Sigmoid colon (tissue), 6 donors: ENCODE measurements at regions not wholly inside any gene's neighbourhood (a gene's known extent, or its start where the extent isn't known, plus 50 kb on each side); places are given as distances from the start of the nearest gene placed in this dataset.
"Not testable (repeated sequence)": the region's sequence is repeated elsewhere in the genome, so short reads cannot be mapped to it uniquely, and the experiment has no call there.

Source experiments
- DNase-seq: peaks from one replicate; pipeline ENCODE4 v3.0.0-alpha.2; 2019
- H3K27ac ChIP-seq, 4 donors: fragments of 200-600 bp; sonication (generic); one replicate each; pipeline ENCODE4 v1.5.1; 2016 to 2019; ENCODE audit warnings: mild to moderate bottlenecking in 1 of 4
- H3K27me3 ChIP-seq, 3 donors: fragments of 200-600 bp; sonication (generic); one replicate each; pipeline ENCODE4 v1.5.1; 2019; ENCODE audit warnings: mild to moderate bottlenecking in 1 of 3
- H3K36me3 ChIP-seq, 4 donors: fragments of 200-600 bp; sonication (generic); one replicate each; pipeline ENCODE4 v1.5.1; 2016 to 2019
- H3K4me1 ChIP-seq, 4 donors: fragments of 200-600 bp; sonication (generic); one replicate each; pipeline ENCODE4 v1.5.1; 2017 to 2019
- H3K4me3 ChIP-seq, 4 donors: fragments of 200-600 bp; sonication (generic); one replicate each; pipeline ENCODE4 v1.5.1; 2017 to 2019; ENCODE audit warnings: mild to moderate bottlenecking in 2 of 4, moderate library complexity in 1 of 4
- H3K9me3 ChIP-seq, 4 donors: fragments of 200-600 bp in 3 of 4; sonication (generic) in 3 of 4; one replicate each; pipeline versions ENCODE4 v1.5.1 to v1.6.1; 2013 to 2019
- EP300 ChIP-seq, 4 donors: sonication (generic); formaldehyde crosslinking; IDR thresholded peaks; one replicate each; pipeline ENCODE4 v1.6.1; 2017; ENCODE audit warnings: antibody characterized with exemption in 4 of 4
- POLR2A ChIP-seq, 2 donors: fragments of 450-650 bp; IDR thresholded peaks; one replicate each; pipeline ENCODE4 v1.6.1; 2016; ENCODE audit warnings: antibody characterized with exemption in 2 of 2, mild to moderate bottlenecking in 2 of 2, moderate library complexity in 2 of 2
- POLR2AphosphoS5 ChIP-seq, 4 donors: sonication (generic); formaldehyde crosslinking; IDR thresholded peaks; one replicate each; pipeline ENCODE4 v1.6.1; 2017; ENCODE audit warnings: antibody characterized with exemption in 4 of 4
- WGBS, 2 donors: extraction: QIAGEN DNeasy Blood & Tissue Kit; methylation state at CpG; one replicate each; pipeline ENCODE4 v1.1.7; 2013; 5-methylcytosine and 5-hydroxymethylcytosine counted together
- intact Hi-C: fragments of 100-400 bp; cut with DNase I; formaldehyde crosslinking; loops from one replicate; pipeline ENCODE4 v1.15.1; 2023
- TF ChIP-seq, protein P1 (sequence below), 4 experiments: fragments of 450-650 bp in 3 of 4; fragments of 200-600 bp in 1 of 4; IDR thresholded peaks; one replicate each; pipeline ENCODE4 v1.5.1; 2016 to 2019; ENCODE audit warnings: antibody characterized with exemption in 4 of 4, mild to moderate bottlenecking in 3 of 4, moderate library complexity in 2 of 4
- donor health status: healthy with polysubstance abuse.
- donor health status: healthy.

DNA sequence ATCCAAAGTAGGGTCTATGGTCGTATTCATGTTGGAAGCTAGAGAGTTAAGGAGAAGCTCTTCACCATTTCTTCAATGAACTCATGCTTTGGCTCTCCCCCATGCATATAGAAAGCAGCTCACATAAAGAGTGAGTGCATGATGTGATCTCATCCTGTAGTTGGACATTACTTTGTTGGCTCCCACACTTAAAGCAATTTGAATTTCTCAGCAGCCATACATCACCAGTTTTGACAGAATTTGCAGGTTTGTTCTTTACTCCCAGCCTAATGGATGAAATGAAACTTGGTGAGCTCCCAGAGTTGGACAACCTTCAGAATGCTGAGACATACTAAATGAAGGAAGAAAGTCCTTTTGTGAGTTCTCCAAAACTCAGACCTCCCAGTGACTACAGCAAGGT lies 613.5 kb downstream of the IQCM start:
- 42 to 83% methylated on average over 1 of the region's 1 CpG for WGBS, 2 donors
- intact Hi-C loops = no loop called here
- Histone ChIP-seq H3K4me3 (no peak overlapping the region), H3K27ac (no peak overlapping the region), H3K36me3 (no peaks in the 10 kb centered on the region), H3K27me3 (no peaks in the 10 kb centered on the region), H3K9me3 (no peaks in the 10 kb centered on the region), H3K4me1 (peaks cover 0 to 6% (median 2%) of the 10 kb centered on the region in 4 donors)
- TF ChIP-seq, protein P1, sequence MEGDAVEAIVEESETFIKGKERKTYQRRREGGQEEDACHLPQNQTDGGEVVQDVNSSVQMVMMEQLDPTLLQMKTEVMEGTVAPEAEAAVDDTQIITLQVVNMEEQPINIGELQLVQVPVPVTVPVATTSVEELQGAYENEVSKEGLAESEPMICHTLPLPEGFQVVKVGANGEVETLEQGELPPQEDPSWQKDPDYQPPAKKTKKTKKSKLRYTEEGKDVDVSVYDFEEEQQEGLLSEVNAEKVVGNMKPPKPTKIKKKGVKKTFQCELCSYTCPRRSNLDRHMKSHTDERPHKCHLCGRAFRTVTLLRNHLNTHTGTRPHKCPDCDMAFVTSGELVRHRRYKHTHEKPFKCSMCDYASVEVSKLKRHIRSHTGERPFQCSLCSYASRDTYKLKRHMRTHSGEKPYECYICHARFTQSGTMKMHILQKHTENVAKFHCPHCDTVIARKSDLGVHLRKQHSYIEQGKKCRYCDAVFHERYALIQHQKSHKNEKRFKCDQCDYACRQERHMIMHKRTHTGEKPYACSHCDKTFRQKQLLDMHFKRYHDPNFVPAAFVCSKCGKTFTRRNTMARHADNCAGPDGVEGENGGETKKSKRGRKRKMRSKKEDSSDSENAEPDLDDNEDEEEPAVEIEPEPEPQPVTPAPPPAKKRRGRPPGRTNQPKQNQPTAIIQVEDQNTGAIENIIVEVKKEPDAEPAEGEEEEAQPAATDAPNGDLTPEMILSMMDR (IDR thresholded peaks at IDR 0.05) = no peak
- TF ChIP-seq POLR2AphosphoS5 (IDR thresholded peaks at IDR 0.05) (no peak), EP300 (IDR thresholded peaks at IDR 0.05) (no peak), POLR2A (IDR thresholded peaks at IDR 0.05) (no peak)
- no peak for DNase-seq

DNA sequence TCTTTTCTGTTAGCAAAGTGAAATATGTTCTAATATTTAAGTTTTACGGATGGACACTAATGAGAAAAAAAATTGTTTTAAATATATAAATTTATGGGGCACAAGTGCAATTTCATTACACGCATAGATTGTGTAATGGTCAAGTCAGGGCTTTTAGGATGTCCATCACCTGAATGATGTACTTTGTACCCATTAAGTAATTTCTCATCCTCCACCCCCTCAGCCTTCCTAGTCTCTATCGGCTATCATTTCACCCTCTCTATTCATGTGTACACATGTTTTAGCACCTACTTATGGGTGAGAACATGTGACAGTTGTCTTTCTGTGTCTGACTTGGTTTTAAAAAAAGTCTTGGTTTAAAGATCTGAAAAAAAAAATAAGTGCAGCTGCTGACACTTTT lies 616.0 kb downstream of the IQCM start:
- TF ChIP-seq POLR2AphosphoS5 (IDR thresholded peaks at IDR 0.05) (no peak), EP300 (IDR thresholded peaks at IDR 0.05) (no peak), POLR2A (IDR thresholded peaks at IDR 0.05) (no peak)
- TF ChIP-seq, protein P1 (IDR thresholded peaks at IDR 0.05) = no peak
- no peak overlapping the region for H3K27ac ChIP-seq
- intact Hi-C loops = no loop called here
- no peaks in the 10 kb centered on the region for H3K27me3 ChIP-seq
- no peak for DNase-seq
- WGBS, 2 donors = 86 to 87% methylated on average over 3 of the region's 3 CpGs
- no peak overlapping the region for H3K4me3 ChIP-seq
- H3K9me3 ChIP-seq = no peaks in the 10 kb centered on the region
- H3K36me3 ChIP-seq = no peaks in the 10 kb centered on the region
- peaks cover 0 to 6% (median 2%) of the 10 kb centered on the region in 4 donors for H3K4me1 ChIP-seq

DNA sequence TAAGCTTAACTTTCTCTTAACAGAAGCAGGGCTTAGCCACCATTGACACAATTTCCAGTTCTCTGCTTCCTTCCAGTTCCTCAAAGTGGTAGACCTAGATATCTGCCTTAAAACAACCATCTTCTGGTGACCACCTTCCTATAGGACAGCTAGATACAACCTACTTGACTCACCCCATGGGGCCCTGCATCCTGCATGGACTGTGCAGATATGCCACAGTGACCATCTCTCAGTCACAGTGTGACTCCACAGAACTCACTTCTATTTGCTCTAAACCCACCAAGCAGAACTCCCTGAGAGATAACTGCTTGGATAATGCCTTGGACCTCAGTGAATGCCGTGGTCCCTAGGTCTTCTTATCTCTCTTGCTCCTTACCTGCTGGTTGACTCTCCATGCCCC lies 621.6 kb downstream of the IQCM start:
- no peaks in the 10 kb centered on the region for H3K9me3 ChIP-seq
- H3K27ac ChIP-seq = no peak overlapping the region
- intact Hi-C loops = no loop called here
- no peaks in the 10 kb centered on the region for H3K4me1 ChIP-seq
- H3K36me3 ChIP-seq = no peaks in the 10 kb centered on the region
- TF ChIP-seq POLR2A (IDR thresholded peaks at IDR 0.05) = no peak
- TF ChIP-seq, protein P1 (IDR thresholded peaks at IDR 0.05) = no peak
- no peak for TF ChIP-seq EP300 (IDR thresholded peaks at IDR 0.05)
- no peak for TF ChIP-seq POLR2AphosphoS5 (IDR thresholded peaks at IDR 0.05)
- 84 to 90% methylated on average over 1 of the region's 1 CpG for WGBS, 2 donors
- no peak for DNase-seq
- H3K27me3 ChIP-seq = no peaks in the 10 kb centered on the region
- no peak overlapping the region for H3K4me3 ChIP-seq

DNA sequence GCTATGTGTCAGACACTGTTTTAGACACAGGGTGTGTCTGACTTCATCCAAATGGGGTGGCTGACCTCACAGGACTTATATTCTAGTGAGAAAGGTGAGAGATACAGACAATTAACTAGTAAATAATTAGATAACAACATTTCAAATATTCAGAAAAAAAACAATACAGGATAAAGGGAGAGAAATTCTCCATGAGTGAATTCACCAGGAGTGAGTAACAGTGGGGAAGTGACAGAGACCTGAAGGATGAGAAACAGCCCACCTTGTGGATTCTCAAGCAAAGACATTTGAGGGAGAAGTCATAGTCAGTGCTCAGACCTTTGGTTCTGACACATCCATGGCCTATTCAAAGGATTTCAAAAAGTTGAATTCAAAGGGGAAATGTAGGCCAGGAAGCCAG lies 627.9 kb downstream of the IQCM start:
- no peaks in the 10 kb centered on the region for H3K9me3 ChIP-seq
- H3K27ac ChIP-seq = no peak overlapping the region
- no peak for DNase-seq
- H3K4me3 ChIP-seq = no peak overlapping the region
- H3K4me1 ChIP-seq = no peaks in the 10 kb centered on the region
- H3K27me3 ChIP-seq = no peaks in the 10 kb centered on the region
- intact Hi-C loops = no loop called here
- TF ChIP-seq POLR2AphosphoS5 (IDR thresholded peaks at IDR 0.05) = no peak
- TF ChIP-seq, protein P1 (IDR thresholded peaks at IDR 0.05) = no peak
- no peak for TF ChIP-seq EP300 (IDR thresholded peaks at IDR 0.05)
- TF ChIP-seq POLR2A (IDR thresholded peaks at IDR 0.05) = no peak
- no peaks in the 10 kb centered on the region for H3K36me3 ChIP-seq

DNA sequence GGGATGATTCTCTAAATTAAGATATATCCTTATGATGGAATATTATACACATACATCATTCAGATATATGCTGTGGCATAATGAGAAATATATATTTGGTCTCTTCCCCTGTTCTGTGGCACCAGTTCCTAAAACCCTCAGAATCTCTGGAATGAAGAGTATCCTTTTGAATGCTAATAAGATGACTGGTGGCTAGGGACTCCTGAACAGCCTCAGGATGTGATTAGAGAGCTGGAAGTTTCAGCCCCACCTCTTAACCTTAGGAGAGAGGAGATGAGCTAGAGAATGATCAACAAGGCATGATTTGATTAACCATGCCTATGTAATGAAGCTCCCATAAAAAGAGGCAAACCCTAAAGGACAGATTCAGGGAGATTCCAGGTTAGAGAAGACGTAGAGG lies 632.0 kb downstream of the IQCM start:
- H3K4me1 ChIP-seq = no peaks in the 10 kb centered on the region
- no peak for DNase-seq
- H3K9me3 ChIP-seq = no peaks in the 10 kb centered on the region
- TF ChIP-seq, protein P1 (IDR thresholded peaks at IDR 0.05) = no peak
- TF ChIP-seq EP300 (IDR thresholded peaks at IDR 0.05) (no peak), POLR2AphosphoS5 (IDR thresholded peaks at IDR 0.05) (no peak)
- WGBS, 2 donors = 86 to 92% methylated on average over 1 of the region's 1 CpG
- H3K27me3 ChIP-seq = no peaks in the 10 kb centered on the region
- intact Hi-C loops = no loop called here
- H3K4me3 ChIP-seq = no peak overlapping the region
- no peaks in the 10 kb centered on the region for H3K36me3 ChIP-seq
- H3K27ac ChIP-seq = no peak overlapping the region

DNA sequence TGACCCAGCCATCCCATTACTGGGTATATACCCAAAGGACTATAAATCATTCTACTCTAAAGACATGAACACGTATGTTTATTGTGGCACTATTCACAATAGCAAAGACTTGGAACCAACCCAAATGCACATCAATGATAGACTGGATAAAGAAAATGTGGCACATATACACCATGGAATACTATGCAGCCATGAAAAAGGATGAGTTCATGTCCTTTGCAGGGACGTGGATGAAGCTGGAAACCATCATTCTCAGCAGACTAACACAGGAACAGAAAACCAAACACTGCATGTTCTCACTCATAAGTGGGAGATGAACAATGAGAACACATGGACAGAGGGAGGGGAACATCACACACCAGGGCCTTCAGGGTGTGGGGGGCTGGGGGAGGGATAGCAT lies 634.2 kb downstream of the IQCM start:
- H3K4me3 ChIP-seq, H3K9me3 ChIP-seq, intact Hi-C loops, H3K4me1 ChIP-seq, H3K27ac ChIP-seq, H3K27me3 ChIP-seq, H3K36me3 ChIP-seq, DNase-seq: not testable (repeated sequence)
- 84 to 89% methylated on average over 2 of the region's 2 CpGs for WGBS, 2 donors
